Heart left ventricle (tissue), 16 donors: ENCODE measurements at regions not wholly inside any gene's neighbourhood (a gene's known extent, or its start where the extent isn't known, plus 50 kb on each side); places are given as distances from the start of the nearest gene placed in this dataset.

Source experiments
- ATAC-seq, 4 donors: fragments of 200-7000 bp; cut with Tn5 transposase; one replicate each; pipeline ENCODE4 v1.9.1; 2020 to 2022; ENCODE audit warnings: moderate library complexity in 4 of 4, mild to moderate bottlenecking in 3 of 4, moderate number of reproducible peaks in 1 of 4
- DNase-seq, 5 donors: peaks; one replicate each; pipeline ENCODE4 v3.0.0-alpha.2; 2020
- H3K27ac ChIP-seq, 12 donors: fragments of 200-600 bp; sonication (generic) in 4 of 12; one replicate each; pipeline versions ENCODE4 v1.5.0 to v1.8.0; 2016 to 2022; ENCODE audit warnings: mild to moderate bottlenecking in 2 of 12
- H3K27me3 ChIP-seq, 9 donors: fragments of 200-600 bp; sonication (generic) in 2 of 9; one replicate each; pipeline versions ENCODE4 v1.5.1 to v1.8.0; 2016 to 2022; ENCODE audit warnings: mild to moderate bottlenecking in 3 of 9
- H3K36me3 ChIP-seq, 9 donors: fragments of 200-600 bp; sonication (generic) in 2 of 9; one replicate each; pipeline versions ENCODE4 v1.5.0 to v1.8.0; 2018 to 2022; ENCODE audit warnings: mild to moderate bottlenecking in 2 of 9
- H3K4me1 ChIP-seq, 12 donors: fragments of 200-600 bp; sonication (generic) in 4 of 12; one replicate each; pipeline versions ENCODE4 v1.5.0 to v1.8.0; 2016 to 2022; ENCODE audit warnings: mild to moderate bottlenecking in 3 of 12
- H3K4me3 ChIP-seq, 12 donors: fragments of 200-600 bp; sonication (generic) in 4 of 12; one replicate each; pipeline versions ENCODE4 v1.5.0 to v1.8.0; 2017 to 2022; ENCODE audit warnings: mild to moderate bottlenecking in 9 of 12, moderate library complexity in 4 of 12
- H3K9me3 ChIP-seq, 12 donors: fragments of 200-600 bp; sonication (generic) in 4 of 12; one replicate each; pipeline versions ENCODE4 v1.5.0 to v1.8.0; 2016 to 2022; ENCODE audit warnings: mild to moderate bottlenecking in 1 of 12
- POLR2A ChIP-seq, 2 donors: fragments of 450-650 bp; IDR thresholded peaks; one replicate each; pipeline ENCODE4 v1.6.1; 2017; ENCODE audit warnings: antibody characterized with exemption in 2 of 2, mild to moderate bottlenecking in 2 of 2, moderate library complexity in 2 of 2
- WGBS, 4 donors: extraction: QIAGEN DNeasy Blood & Tissue Kit in 2 of 4; methylation state at CpG; one replicate each; pipeline versions ENCODE4 v1.1.5 to v1.1.7; 2013 to 2018; 5-methylcytosine and 5-hydroxymethylcytosine counted together
- intact Hi-C, 10 donors: fragments of 100-400 bp; cut with DNase I; formaldehyde crosslinking; loops; one replicate each; pipeline versions ENCODE4 v1.11.1 to v1.14.2; 2022
- TF ChIP-seq, protein P1 (sequence below), 12 donors: fragments of 200-600 bp; sonication (generic) in 4 of 12; IDR thresholded peaks; one replicate each; pipeline versions ENCODE4 v1.5.0 to v1.8.0; 2018 to 2022; ENCODE audit warnings: antibody characterized with exemption in 12 of 12, mild to moderate bottlenecking in 5 of 12
- donor health status: ischemic (EF 13 %, LVEDD 7.1; RV severe dilation, severe dysfunction).
- donor health status: healthy with polysubstance abuse.
- donor health status: DM: no; HTN: yes; CAD: no.
- donor health status: DM: no; HTN: no; CAD: no.
- donor health status: ischemic (EF 25% LVEDD 6.9; RV normal size, moderate dysfunction).
- donor health status: ischemic (EF 25% LVEDD 5.7; RV mildly dilated, moderate dysfunction).
- donor health status: healthy.
- donor health status: DM: yes; HTN: yes; CAD: no.
- donor health status: ischemic (EF 35%, LVEDD 5.7; RV mildly dilated, moderate dysfunction).
- donor health status: nonischemic (EF 11% LVEDD 7.7; RV severe dilation, severe dysfunction).
- donor health status: DM: yes; HTN: yes; CAD: no.
- donor health status: PGD.
- donor health status: ischemic (EF 29% LVEDD 5.4; RV normal size, mild dysfunction).
- donor health status: nonischemic (EF 23%, LVEDD 6.1; RV moderate dilation, normal function).

DNA sequence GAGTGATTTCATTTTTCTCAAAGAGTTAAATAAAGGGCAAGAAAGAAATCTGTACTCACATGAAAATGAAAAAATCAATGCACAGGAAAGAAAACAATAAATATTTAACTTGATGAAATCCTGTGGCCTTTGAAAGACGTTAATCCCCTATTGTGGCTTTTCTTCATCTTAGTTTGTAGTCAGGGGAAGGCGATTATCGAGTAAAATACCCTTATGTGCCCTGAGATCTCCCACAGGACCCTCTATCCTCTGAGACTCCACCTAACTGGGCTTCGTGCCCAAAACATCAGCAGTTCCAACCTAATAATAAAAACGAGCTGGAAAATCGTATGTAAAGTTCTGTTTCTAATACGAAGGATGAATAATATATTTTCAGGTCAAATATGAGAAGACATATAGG is 208.2 kb upstream of the ZC3H12C start:
- H3K4me1 ChIP-seq = no peaks in the 10 kb centered on the region
- DNase-seq = no peak

DNA sequence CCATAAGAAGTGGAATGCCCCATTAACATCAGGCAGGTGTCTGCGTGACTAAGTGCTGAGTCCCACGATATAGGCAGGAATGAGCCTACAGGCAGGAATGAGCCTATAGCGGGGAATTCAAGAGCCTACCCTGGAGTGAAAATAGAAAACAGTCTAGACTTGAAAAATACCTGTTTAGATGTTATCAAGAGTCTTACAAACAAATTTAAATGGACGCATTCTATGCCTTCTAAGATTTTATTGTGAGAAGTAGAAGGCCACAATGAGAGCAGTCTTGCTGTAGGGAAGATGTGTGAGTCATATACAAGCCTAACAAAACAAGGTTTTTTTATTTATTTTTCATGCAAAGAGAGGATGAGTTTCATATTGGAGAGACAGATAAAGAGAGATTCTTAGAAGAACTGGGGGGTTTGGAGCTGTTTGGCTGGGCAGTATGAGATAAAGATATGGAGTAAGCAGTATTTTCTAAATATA is 200.8 kb upstream of the ZC3H12C start:
- DNase-seq (no peak), ATAC-seq (no peak)
- no peak overlapping the region for H3K27ac ChIP-seq
- WGBS, 4 donors = 89 to 92% (median 91%) methylated on average over 4 of the region's 4 CpGs
- TF ChIP-seq, protein P1, sequence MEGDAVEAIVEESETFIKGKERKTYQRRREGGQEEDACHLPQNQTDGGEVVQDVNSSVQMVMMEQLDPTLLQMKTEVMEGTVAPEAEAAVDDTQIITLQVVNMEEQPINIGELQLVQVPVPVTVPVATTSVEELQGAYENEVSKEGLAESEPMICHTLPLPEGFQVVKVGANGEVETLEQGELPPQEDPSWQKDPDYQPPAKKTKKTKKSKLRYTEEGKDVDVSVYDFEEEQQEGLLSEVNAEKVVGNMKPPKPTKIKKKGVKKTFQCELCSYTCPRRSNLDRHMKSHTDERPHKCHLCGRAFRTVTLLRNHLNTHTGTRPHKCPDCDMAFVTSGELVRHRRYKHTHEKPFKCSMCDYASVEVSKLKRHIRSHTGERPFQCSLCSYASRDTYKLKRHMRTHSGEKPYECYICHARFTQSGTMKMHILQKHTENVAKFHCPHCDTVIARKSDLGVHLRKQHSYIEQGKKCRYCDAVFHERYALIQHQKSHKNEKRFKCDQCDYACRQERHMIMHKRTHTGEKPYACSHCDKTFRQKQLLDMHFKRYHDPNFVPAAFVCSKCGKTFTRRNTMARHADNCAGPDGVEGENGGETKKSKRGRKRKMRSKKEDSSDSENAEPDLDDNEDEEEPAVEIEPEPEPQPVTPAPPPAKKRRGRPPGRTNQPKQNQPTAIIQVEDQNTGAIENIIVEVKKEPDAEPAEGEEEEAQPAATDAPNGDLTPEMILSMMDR (IDR thresholded peaks at IDR 0.05) = no peak
- TF ChIP-seq POLR2A (IDR thresholded peaks at IDR 0.05) = no peak
- peaks cover 0 to 6% (median 0%) of the 10 kb centered on the region in 12 donors for H3K9me3 ChIP-seq
- H3K36me3 ChIP-seq = no peaks in the 10 kb centered on the region
- H3K27me3 ChIP-seq = peaks cover 0 to 2% (median 0%) of the 10 kb centered on the region in 9 donors
- intact Hi-C loops = no loop called here
- no peaks in the 10 kb centered on the region for H3K4me1 ChIP-seq
- H3K4me3 ChIP-seq = no peak overlapping the region

More for the DNA sequence above, 208.2 kb upstream of the ZC3H12C start:
- Histone ChIP-seq H3K9me3 (peaks cover 0 to 5% (median 0%) of the 10 kb centered on the region in 12 donors), H3K27me3 (no peaks in the 10 kb centered on the region), H3K36me3 (no peaks in the 10 kb centered on the region), H3K27ac (no peak overlapping the region), H3K4me3 (no peak overlapping the region)
- no peak for ATAC-seq
- no peak for TF ChIP-seq POLR2A (IDR thresholded peaks at IDR 0.05)
- TF ChIP-seq, protein P1 (IDR thresholded peaks at IDR 0.05) = no peak
- WGBS, 4 donors = 51 to 61% (median 53%) methylated on average over 7 of the region's 7 CpGs
- intact Hi-C loops = no loop called here

DNA sequence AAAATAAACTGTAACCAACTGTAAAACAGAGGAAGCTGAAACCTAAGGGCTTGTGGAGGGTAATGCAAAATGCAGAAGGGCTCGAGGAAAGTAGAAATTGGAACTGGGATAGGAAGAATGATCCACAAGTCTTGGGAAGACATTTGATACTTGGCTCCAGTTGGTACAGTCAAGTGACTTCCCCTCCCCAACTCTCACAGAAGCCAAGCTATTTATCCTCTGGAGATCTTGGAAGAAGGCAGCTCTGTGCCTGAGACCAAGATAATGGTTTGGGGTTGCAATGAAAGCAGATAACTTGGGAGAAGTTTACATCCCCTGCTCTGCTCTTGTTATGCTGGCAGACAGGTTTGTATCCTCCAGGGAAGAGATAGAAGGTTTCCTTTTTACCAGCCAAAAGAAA is 198.9 kb upstream of the ZC3H12C start:
- Histone ChIP-seq H3K9me3 (peaks cover 0 to 25% (median 8%) of the 10 kb centered on the region in 12 donors), H3K4me1 (no peaks in the 10 kb centered on the region), H3K36me3 (no peaks in the 10 kb centered on the region), H3K27ac (no peak overlapping the region), H3K4me3 (no peak overlapping the region), H3K27me3 (peaks cover 0 to 2% (median 0%) of the 10 kb centered on the region in 9 donors)
- DNase-seq (no peak), ATAC-seq (no peak)
- WGBS, 4 donors = 65 to 80% (median 69%) methylated on average over 1 of the region's 1 CpG
- no peak for TF ChIP-seq POLR2A (IDR thresholded peaks at IDR 0.05)
- TF ChIP-seq, protein P1 (IDR thresholded peaks at IDR 0.05) = no peak
- intact Hi-C loops = no loop called here

DNA sequence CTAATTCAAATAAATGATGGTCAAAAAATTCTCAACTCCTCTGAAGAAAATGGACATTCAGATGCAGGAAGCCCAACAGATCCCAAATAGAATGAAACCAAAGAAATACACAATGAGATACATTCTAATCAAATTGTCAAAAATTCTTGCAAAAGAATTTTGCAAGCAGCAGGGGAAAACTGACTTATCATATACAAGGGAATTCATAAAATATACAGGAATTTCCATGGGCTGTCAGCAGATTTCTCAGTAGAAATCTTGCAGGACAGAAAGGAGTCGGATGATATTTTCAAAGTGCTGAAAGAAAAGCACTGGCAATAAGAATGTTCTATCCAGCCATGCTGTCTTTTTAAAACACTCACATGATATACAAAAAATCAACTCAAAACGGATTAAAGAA is 194.6 kb upstream of the ZC3H12C start:
- H3K27me3 ChIP-seq = no peaks in the 10 kb centered on the region
- DNase-seq = no peak
- TF ChIP-seq, protein P1 (IDR thresholded peaks at IDR 0.05) = no peak
- TF ChIP-seq POLR2A (IDR thresholded peaks at IDR 0.05) = no peak
- peaks cover 0 to 26% (median 8%) of the 10 kb centered on the region in 12 donors for H3K9me3 ChIP-seq
- no peak overlapping the region for H3K27ac ChIP-seq
- no peaks in the 10 kb centered on the region for H3K36me3 ChIP-seq
- H3K4me3 ChIP-seq = no peak overlapping the region
- 71 to 76% (median 72%) methylated on average over 2 of the region's 2 CpGs for WGBS, 4 donors
- intact Hi-C loops = no loop called here
- H3K4me1 ChIP-seq = no peaks in the 10 kb centered on the region
- ATAC-seq = no peak
